CD8-positive, alpha-beta memory T cell (primary cell): ENCODE measurements at regions not wholly inside any gene's neighbourhood (a gene's known extent, or its start where the extent isn't known, plus 50 kb on each side); places are given as distances from the start of the nearest gene placed in this dataset.

Source experiments
- CTCF ChIA-PET: fragments of 350-600 bp; sonication (Branson Sonifier 250); formaldehyde crosslinking; loops from one replicate; lab custom pipeline; 2021; ENCODE audit warnings: antibody characterized with exemption; lab: Charles Lee
- POLR2A ChIA-PET: fragments of 350-600 bp; sonication (Branson Sonifier 250); formaldehyde crosslinking; loops from one replicate; lab custom pipeline; 2021; ENCODE audit warnings: antibody characterized with exemption; lab: Charles Lee
- DNase-seq, 5 donors: peaks; one replicate each; pipeline versions ENCODE4 v3.0.0 to v3.0.0-alpha.2; 2020 to 2022; ENCODE audit warnings: mixed read lengths in 1 of 5
- H3K27ac ChIP-seq: one replicate; pipeline ENCODE4 v1.7.0; 2013; ENCODE audit warnings: low read depth, mild to moderate bottlenecking, low read length, moderate library complexity
- H3K27me3 ChIP-seq: 2 replicates; pipeline ENCODE4 v1.7.0; 2013; ENCODE audit warnings: low read length, mild to moderate bottlenecking; ENCODE audit not compliant: insufficient read depth, poor library complexity, severe bottlenecking
- H3K36me3 ChIP-seq: 2 replicates; pipeline ENCODE4 v1.7.0; 2013; ENCODE audit warnings: mild to moderate bottlenecking, low read length, moderate library complexity; ENCODE audit not compliant: insufficient read depth
- H3K4me1 ChIP-seq: 2 replicates; pipeline ENCODE4 v1.7.0; 2013; ENCODE audit warnings: mild to moderate bottlenecking, low read length, moderate library complexity; ENCODE audit not compliant: insufficient read depth
- H3K4me3 ChIP-seq: 2 replicates; pipeline ENCODE4 v1.7.0; 2013; ENCODE audit warnings: mild to moderate bottlenecking, low read length
- H3K9me3 ChIP-seq: 2 replicates; pipeline ENCODE4 v1.7.0; 2013; ENCODE audit warnings: mild to moderate bottlenecking, low read length
- H3K27ac Mint-ChIP-seq, 8 donors: one replicate each; pipeline ENCODE4 v1.8.0; 2020 to 2021; ENCODE audit warnings: mixed read lengths in 8 of 8, mild to moderate bottlenecking in 6 of 8, inconsistent platforms in 3 of 8, moderate library complexity in 3 of 8
- H3K27me3 Mint-ChIP-seq, 2 donors: one replicate each; pipeline ENCODE4 v1.8.0; 2020 to 2021; ENCODE audit warnings: mixed read lengths in 2 of 2, mild to moderate bottlenecking in 1 of 2, moderate library complexity in 1 of 2
- H3K36me3 Mint-ChIP-seq, 3 donors: one replicate each; pipeline ENCODE4 v1.8.0; 2020 to 2021; ENCODE audit warnings: mixed read lengths in 3 of 3, inconsistent platforms in 1 of 3, mild to moderate bottlenecking in 1 of 3
- H3K4me1 Mint-ChIP-seq, 3 donors: one replicate each; pipeline ENCODE4 v1.8.0; 2020 to 2021; ENCODE audit warnings: mixed read lengths in 3 of 3, inconsistent platforms in 1 of 3, mild to moderate bottlenecking in 1 of 3
- H3K4me3 Mint-ChIP-seq, 7 donors: one replicate each; pipeline ENCODE4 v1.8.0; 2020 to 2021; ENCODE audit warnings: mixed read lengths in 7 of 7, mild to moderate bottlenecking in 6 of 7, moderate library complexity in 4 of 7, inconsistent platforms in 2 of 7
- H3K9me3 Mint-ChIP-seq, 5 donors: one replicate each; pipeline ENCODE4 v1.8.0; 2020 to 2022; ENCODE audit warnings: mixed read lengths in 5 of 5, mild to moderate bottlenecking in 3 of 5, moderate library complexity in 2 of 5, inconsistent platforms in 1 of 5

- H3K36me3 Mint-ChIP-seq = no peaks in the 10 kb centered on the region
- CTCF ChIA-PET = no interaction called here
These were observed 245.8 kb upstream of the SGCG start for GRCh38 chr13:22934744-22935523.

GRCh38 chr13:22936228-22936627 lies 244.6 kb upstream of the SGCG start:
- Mint-ChIP-seq H3K27me3 (no peaks in the 10 kb centered on the region), H3K36me3 (no peaks in the 10 kb centered on the region), H3K4me3 (no peak overlapping the region), H3K9me3 (no peaks in the 10 kb centered on the region), H3K4me1 (no peaks in the 10 kb centered on the region), H3K27ac (no peak overlapping the region)
- H3K27me3 ChIP-seq = no peaks in the 10 kb centered on the region
- no peaks in the 10 kb centered on the region for H3K9me3 ChIP-seq
- H3K27ac ChIP-seq = no peak overlapping the region
- H3K4me3 ChIP-seq = no peak overlapping the region
- no peak for DNase-seq
- ChIA-PET POLR2A (no interaction called here), CTCF (no interaction called here)
- no peaks in the 10 kb centered on the region for H3K4me1 ChIP-seq
- H3K36me3 ChIP-seq = no peaks in the 10 kb centered on the region

More at GRCh38 chr13:22934744-22935523, 245.8 kb upstream of the SGCG start:
- Histone ChIP-seq H3K9me3 (no peaks in the 10 kb centered on the region), H3K27me3 (no peaks in the 10 kb centered on the region), H3K27ac (no peak overlapping the region), H3K36me3 (no peaks in the 10 kb centered on the region), H3K4me3 (no peak overlapping the region), H3K4me1 (no peaks in the 10 kb centered on the region)
- Mint-ChIP-seq H3K4me1 (no peaks in the 10 kb centered on the region), H3K9me3 (no peaks in the 10 kb centered on the region), H3K4me3 (no peak overlapping the region), H3K27ac (peak overlapping the region in 1 of 8 donors; percentile 29), H3K27me3 (no peaks in the 10 kb centered on the region)
- POLR2A ChIA-PET = no interaction called here
- no peak for DNase-seq

- H3K36me3 ChIP-seq = no peaks in the 10 kb centered on the region
- Mint-ChIP-seq H3K27ac (no peak overlapping the region), H3K9me3 (no peaks in the 10 kb centered on the region), H3K36me3 (no peaks in the 10 kb centered on the region), H3K27me3 (no peaks in the 10 kb centered on the region), H3K4me1 (no peaks in the 10 kb centered on the region), H3K4me3 (no peak overlapping the region)
- POLR2A ChIA-PET = no interaction called here
- H3K4me3 ChIP-seq = no peak overlapping the region
- H3K27ac ChIP-seq = no peak overlapping the region
- CTCF ChIA-PET = no interaction called here
- H3K4me1 ChIP-seq = no peaks in the 10 kb centered on the region
- no peak for DNase-seq
- no peaks in the 10 kb centered on the region for H3K9me3 ChIP-seq
- H3K27me3 ChIP-seq = no peaks in the 10 kb centered on the region
These were observed 243.5 kb upstream of the SGCG start for GRCh38 chr13:22937241-22937640.

GRCh38 chr13:22937953-22938352 lies 242.8 kb upstream of the SGCG start:
- Mint-ChIP-seq H3K4me1 (no peaks in the 10 kb centered on the region), H3K27me3 (no peaks in the 10 kb centered on the region), H3K27ac (no peak overlapping the region), H3K4me3 (no peak overlapping the region), H3K36me3 (no peaks in the 10 kb centered on the region), H3K9me3 (no peaks in the 10 kb centered on the region)
- H3K36me3 ChIP-seq = no peaks in the 10 kb centered on the region
- CTCF ChIA-PET = no interaction called here
- H3K4me1 ChIP-seq = no peaks in the 10 kb centered on the region
- H3K4me3 ChIP-seq = no peak overlapping the region
- POLR2A ChIA-PET = no interaction called here
- no peaks in the 10 kb centered on the region for H3K27me3 ChIP-seq
- no peak for DNase-seq
- H3K9me3 ChIP-seq = no peaks in the 10 kb centered on the region
- H3K27ac ChIP-seq = no peak overlapping the region

- Mint-ChIP-seq H3K36me3 (no peaks in the 10 kb centered on the region), H3K4me1 (no peaks in the 10 kb centered on the region), H3K9me3 (no peaks in the 10 kb centered on the region), H3K27ac (no peak overlapping the region), H3K27me3 (no peaks in the 10 kb centered on the region), H3K4me3 (no peak overlapping the region)
- DNase-seq = no peak
- no peaks in the 10 kb centered on the region for H3K9me3 ChIP-seq
- no peak overlapping the region for H3K4me3 ChIP-seq
- no peaks in the 10 kb centered on the region for H3K36me3 ChIP-seq
- ChIA-PET CTCF (no interaction called here), POLR2A (no interaction called here)
- no peaks in the 10 kb centered on the region for H3K4me1 ChIP-seq
- H3K27ac ChIP-seq = no peak overlapping the region
- no peaks in the 10 kb centered on the region for H3K27me3 ChIP-seq
These were observed 242.2 kb upstream of the SGCG start for GRCh38 chr13:22938576-22938975.

GRCh38 chr13:22939157-22939556 lies 241.6 kb upstream of the SGCG start:
- Mint-ChIP-seq H3K4me1 (no peaks in the 10 kb centered on the region), H3K9me3 (peaks cover 0 to 2% (median 0%) of the 10 kb centered on the region in 5 donors), H3K27ac (no peak overlapping the region), H3K36me3 (no peaks in the 10 kb centered on the region), H3K4me3 (no peak overlapping the region), H3K27me3 (no peaks in the 10 kb centered on the region)
- Histone ChIP-seq H3K27ac (no peak overlapping the region), H3K4me3 (no peak overlapping the region), H3K9me3 (no peaks in the 10 kb centered on the region), H3K36me3 (no peaks in the 10 kb centered on the region), H3K4me1 (no peaks in the 10 kb centered on the region), H3K27me3 (no peaks in the 10 kb centered on the region)
- POLR2A ChIA-PET = no interaction called here
- CTCF ChIA-PET = no interaction called here
- no peak for DNase-seq

GRCh38 chr13:22940090-22940710 lies 240.6 kb upstream of the SGCG start:
- H3K9me3 Mint-ChIP-seq = peaks cover 0 to 2% (median 0%) of the 10 kb centered on the region in 5 donors

GRCh38 chr13:22940736-22941135 lies 240.0 kb upstream of the SGCG start:
- Histone ChIP-seq H3K9me3 (no peaks in the 10 kb centered on the region), H3K36me3 (no peaks in the 10 kb centered on the region), H3K4me1 (no peaks in the 10 kb centered on the region), H3K27me3 (no peaks in the 10 kb centered on the region), H3K4me3 (no peak overlapping the region), H3K27ac (no peak overlapping the region)
- Mint-ChIP-seq H3K9me3 (peaks cover 0 to 2% (median 0%) of the 10 kb centered on the region in 5 donors), H3K27me3 (no peaks in the 10 kb centered on the region), H3K36me3 (no peaks in the 10 kb centered on the region), H3K4me3 (no peak overlapping the region), H3K4me1 (no peaks in the 10 kb centered on the region), H3K27ac (no peak overlapping the region)
- ChIA-PET CTCF (no interaction called here), POLR2A (no interaction called here)
- no peak for DNase-seq

More at GRCh38 chr13:22940090-22940710, 240.6 kb upstream of the SGCG start:
- Mint-ChIP-seq H3K4me3 (no peak overlapping the region), H3K27me3 (no peaks in the 10 kb centered on the region), H3K36me3 (no peaks in the 10 kb centered on the region), H3K27ac (no peak overlapping the region), H3K4me1 (no peaks in the 10 kb centered on the region)
- ChIA-PET CTCF (no interaction called here), POLR2A (no interaction called here)
- Histone ChIP-seq H3K4me3 (no peak overlapping the region), H3K9me3 (no peaks in the 10 kb centered on the region), H3K36me3 (no peaks in the 10 kb centered on the region), H3K4me1 (no peaks in the 10 kb centered on the region), H3K27me3 (no peaks in the 10 kb centered on the region), H3K27ac (no peak overlapping the region)
- no peak for DNase-seq
